GM21526 (cell line): ENCODE measurements at regions not wholly inside any gene's neighbourhood (a gene's known extent, or its start where the extent isn't known, plus 50 kb on each side); places are given as distances from the start of the nearest gene placed in this dataset.

Experiments
- ATAC-seq: cut with Tn5 transposase; IDR thresholded peaks from one replicate; pipeline ENCODE4 v1.9.1; 2021; ENCODE audit warnings: moderate library complexity; ENCODE audit not compliant: unreplicated experiment, low FRiP score

DNA sequence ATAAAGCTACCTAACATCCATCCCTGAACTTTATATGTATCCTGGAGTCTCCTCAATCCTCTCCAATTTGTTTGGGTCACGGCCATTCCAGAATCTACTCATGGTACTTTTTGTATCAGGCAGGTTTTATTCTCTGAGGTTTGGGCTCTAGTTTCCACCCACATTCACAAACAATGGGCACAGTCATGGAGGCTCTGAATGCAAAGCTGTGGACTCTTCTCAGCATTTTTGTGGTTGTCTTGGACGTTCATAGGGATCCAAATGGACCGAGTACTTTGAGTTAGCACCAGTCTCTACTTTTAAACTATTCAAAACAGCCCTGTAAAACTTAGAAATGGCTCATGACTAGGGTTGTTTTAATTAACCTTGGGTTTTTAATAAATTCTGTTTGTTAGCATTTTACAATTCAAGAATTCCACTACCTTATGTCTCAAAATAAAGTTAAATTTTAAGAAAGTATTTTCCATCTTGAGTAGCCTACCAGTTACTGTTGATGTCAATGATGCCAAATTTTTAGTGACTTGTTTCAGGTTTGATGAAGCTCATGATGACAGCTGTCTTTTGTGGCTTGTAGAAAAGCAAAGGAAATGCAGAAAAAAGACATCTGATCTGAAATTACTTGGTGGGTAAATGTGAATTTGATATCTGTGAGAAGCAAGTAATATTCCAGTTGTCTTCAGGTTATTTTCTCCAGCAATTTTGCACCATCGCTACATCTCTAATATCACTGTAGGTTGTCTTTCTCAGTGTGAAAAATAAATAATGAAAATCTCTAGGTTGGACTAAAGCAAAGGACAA is 275.7 kb upstream of the THBS1 start:
- ATAC-seq = no peak

DNA sequence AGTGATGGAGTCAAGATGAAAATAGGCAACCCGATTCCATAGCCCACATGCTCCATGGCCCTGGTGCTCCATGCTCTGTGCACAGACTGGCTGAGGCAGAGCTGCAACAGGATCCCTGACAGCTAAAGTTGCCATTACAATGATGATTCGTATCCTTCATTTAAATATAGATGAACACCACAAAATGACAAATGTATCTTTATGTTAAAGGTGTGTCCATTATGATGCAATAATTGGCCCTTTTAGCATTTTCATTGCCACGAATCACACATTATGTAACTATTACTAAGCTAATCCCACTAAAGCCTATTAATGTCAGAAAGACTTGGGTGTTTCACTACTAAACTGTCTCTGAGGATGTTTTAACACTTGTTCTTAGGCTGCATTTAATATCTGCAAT is 270.2 kb upstream of the THBS1 start:
- no peak for ATAC-seq

DNA sequence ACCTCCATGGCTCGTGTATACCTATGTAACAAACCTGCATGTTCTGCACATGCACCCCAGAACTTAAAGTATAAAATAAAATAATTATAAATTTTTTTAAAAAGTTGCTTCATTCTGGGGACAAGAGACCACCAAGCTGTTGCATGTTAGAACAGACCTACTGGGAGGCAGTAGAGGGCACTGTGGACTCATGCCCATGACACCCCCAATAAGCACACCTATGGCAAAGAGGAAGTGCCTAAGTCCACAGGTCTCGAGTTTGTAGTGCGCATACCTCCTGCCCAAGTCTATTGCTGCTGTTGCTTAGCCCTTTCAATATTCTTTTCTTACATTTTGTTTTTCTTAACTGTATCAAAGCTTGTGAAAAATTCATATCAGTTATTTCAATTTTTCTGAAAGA is 267.9 kb upstream of the THBS1 start:
- ATAC-seq = peak; percentile 71

DNA sequence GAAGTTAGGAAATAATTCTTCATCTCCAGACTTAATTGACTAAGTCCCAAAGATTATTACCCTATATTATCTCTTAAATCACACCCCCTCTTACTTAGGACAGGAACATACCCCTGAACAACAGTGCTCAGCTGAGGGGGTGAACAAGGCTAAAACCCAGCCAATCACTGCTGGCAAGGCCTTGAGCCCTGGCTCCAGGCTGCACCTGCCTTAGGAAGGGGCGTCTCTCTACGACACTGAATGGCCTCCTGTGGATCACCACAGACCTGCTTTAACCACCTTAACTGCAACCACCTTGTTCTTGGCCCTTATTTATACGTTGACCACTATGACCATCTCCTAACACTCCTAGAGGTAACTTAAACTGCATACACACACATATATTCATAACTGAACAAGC is 267.4 kb upstream of the THBS1 start:
- no peak for ATAC-seq

DNA sequence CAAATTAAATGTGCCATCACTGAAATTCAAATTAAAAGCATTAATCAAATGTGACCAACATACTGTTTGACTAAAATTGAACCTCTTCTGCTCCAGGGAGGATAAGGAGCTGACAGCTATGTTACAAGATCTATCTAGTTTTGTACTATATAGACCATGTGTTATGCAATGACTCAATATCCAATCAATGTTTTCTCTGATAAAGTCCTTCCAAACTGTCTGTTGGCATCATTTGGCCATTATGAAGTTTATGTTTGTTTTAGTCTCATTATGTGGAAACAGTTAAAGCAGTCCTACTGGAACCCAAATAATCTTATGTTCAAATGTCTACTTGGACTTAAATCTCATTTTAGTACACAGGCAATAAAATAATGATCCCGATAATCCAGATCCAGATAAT is 267.0 kb upstream of the THBS1 start:
- no peak for ATAC-seq

DNA sequence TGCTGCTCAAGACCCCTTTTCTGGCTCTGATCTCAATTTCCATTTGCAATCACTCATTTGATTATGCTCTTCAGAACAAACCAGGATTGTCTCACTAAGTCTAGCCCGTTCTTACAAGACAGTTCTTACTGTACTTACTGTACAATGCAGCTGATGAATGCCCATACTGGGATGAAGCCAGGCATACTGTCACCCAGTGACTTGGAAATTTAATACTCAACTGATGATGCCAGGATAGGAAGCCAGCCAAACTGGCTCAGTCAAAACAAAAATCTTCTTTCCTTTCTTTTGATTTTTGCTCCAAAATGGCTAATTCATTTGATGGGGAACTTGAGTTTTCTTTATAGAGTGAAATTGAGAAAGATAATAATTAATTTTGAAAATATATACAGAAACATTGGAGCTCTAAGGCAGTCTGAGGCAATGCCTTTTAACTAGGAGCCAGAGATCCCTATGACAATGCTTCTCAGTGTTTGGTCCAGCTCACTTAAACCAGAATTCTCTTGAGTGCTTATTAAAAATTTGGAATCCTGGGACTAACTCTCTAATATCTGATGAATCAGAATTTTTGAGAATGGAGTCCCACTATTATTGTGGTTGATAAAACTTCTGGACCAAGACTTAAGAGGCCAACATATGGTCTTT is 265.6 kb upstream of the THBS1 start:
- no peak for ATAC-seq

DNA sequence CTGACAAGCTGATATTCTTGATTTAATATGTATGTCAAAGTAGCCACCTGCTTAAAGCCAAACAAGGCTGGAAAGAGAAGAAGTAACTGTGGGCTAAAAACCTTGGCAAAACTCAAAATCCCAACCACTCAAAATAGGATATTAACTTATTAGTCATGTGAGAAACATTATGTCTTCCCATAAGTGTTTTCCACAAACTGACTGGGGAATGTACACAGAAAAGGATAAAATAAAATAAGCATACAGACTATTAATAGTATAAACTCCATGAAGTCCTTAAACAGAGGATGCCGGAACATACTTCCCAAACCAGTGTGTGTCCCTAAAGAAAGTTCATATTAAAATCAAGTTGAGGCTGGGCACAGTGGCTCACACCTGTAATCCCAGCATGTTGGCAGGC is 263.7 kb upstream of the THBS1 start:
- no peak for ATAC-seq

DNA sequence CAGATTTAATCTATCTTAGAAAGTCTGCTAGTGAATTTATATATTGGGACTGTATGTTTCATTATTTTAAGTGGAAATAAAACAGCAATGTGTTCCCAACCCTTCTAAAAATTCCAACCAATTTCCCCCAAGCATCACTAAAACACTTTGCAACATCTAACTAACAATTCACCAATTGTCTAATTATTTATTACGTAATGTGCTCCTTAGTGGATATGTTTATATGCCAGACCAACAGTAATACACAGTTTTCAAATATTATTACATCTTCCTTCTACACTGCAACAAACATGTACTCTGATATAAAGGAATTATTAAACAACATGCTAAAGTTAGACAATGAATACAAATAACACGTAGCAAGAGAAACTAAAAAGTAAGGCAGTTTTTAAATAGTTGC is 262.6 kb upstream of the THBS1 start:
- ATAC-seq = no peak

DNA sequence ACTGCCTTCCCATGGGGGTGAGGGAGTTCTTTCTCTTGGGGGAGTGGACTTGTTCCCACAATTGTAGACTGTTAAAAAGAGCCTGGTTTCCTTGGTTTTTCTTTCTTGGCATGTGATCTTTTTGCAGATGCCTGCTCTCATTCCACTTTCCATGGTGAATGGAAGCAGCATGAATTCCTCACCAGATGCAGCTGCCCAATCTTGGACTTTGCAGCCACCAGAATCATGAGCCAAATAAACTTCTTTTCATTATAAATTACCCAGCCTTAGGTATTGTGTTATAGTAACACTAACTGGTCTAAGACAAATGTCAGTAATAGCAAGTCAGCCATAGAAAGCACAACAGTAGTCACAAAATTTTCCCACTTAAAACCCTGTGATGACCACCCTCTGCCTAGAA is 260.5 kb upstream of the THBS1 start:
- ATAC-seq = no peak

DNA sequence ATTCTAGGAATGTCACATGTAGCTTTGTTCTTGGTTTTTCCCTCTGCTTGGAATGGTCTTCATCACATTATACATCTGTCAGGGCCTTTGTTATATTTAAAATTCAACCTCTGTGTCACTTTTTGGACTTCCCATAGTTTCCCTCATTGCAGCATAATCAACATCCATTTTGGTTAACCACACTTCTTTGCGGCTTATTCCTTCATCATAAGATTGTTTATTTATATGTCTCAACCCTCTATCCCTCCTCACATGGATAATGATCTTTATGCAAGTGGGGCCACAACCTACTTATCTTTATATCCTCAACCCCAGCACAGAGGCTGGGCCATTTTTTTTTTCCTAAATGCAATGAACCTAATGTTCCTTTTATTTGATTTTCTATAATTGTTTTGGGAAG is 260.0 kb upstream of the THBS1 start:
- no peak for ATAC-seq

DNA sequence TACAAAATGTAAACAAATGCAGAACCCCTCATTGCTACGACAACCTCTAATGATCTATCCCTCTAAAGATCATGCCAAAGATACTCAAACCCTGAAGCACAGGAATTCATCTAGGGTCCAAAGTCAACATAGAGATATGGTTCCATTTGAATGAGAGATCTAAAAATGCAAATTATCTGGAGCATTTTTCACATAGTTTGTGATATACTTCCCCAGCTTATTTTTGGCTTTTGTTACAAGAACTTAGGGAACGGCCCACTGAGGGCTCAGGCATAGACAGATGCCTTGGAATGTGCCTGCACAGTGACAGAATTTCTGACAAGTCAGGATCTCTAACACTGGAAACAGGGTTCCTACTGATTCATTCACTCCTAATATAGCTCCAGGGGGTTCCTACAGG is 258.9 kb upstream of the THBS1 start:
- ATAC-seq = no peak

DNA sequence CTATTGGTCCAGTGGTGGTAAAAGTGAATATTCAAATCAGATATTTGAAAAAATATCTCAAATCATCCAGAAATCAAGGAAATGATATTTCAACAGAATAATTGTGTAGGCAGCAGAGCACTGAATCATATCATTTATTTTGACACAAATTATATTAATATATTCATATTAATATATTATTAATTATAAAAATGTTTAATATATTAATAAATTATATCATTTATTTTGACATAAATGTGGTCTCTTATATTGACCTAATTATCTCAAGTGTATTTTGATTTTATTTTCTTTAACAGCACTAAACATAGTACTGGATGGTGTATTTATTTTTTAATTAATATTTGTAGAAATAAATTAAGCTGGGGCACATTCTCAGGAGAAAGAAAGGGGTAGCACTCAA is 257.7 kb upstream of the THBS1 start:
- no peak for ATAC-seq

DNA sequence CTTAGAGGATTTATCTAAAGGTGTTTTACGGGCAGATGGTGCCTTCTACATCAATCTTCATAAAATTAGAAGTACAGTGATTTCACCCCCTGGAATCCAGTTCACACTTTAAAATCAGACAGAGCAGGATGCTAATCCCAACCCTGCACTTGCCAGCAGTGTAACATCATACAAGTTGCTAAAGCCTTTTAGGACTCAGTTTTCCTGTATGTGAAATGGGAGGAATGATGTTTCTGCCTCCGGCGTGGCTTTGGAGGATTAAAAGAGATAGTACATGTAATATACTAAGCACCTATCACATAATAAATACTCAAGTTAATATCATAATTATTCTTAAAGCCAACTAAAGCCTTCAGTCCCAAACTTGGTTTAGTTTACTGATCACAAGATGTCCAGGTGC is 257.2 kb upstream of the THBS1 start:
- no peak for ATAC-seq

DNA sequence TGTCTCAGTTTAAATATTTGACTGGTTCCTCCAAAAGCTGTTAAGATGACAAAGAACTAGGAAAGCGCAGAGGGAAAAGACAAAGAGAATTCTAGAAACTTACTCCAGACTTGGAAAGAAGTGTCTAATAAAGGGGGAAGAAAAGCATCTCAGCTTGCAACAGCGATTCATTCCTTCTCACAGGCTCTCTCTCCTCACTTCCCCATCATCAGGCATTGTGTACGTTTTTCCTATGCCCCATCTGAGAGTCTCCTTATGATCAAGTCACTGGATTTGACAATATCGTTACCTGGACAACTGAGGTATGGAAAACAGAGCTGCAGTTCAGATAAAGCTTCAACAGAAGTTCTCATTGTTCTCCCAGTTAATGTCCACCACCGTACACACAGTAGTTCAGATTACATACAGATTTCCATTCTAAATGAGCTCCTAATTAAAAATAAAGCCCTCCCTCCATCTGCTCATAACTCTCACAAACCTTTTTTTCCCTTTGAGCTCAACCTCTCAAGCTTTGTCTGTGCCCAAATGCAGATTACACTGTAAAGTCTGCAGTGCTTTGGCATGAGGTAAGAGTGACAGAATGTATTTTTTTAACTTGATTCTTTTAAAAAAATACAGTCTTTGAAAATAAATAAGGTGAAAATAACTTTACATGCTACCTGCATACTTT is 254.4 kb upstream of the THBS1 start:
- ATAC-seq = no peak

DNA sequence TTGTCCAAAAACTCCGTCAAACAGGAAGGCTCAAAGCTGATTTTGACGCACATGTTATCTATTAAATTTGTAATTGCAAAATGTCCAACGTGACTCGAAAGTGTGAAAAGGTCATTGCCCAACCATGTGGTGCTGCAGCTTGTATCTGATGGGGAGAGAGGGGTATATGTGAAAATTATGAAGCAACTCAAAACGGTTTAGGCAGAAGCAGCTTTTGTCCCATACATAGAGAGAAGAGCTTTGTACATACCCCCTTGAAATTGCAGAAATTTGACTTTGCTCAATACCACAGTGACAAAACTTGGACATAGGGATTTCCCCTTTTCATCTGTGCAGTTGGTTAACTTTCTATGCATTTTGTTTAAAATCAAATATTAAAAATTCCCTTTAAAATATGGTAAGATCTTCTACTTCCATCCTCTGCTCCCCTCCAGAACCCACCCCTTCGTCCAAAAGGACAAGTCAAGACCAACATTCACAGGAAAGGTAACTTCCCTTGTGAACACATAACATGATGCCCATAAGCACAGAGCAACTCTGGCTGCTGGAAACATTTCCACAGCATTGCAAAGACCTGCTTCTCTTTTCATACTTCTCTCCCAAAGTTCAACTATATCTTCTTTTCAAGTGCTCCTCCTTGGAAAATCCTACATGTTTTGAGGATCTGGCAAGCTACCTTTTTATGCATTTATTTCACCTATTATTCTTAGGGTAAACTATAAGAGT is 253.7 kb upstream of the THBS1 start:
- ATAC-seq = no peak

DNA sequence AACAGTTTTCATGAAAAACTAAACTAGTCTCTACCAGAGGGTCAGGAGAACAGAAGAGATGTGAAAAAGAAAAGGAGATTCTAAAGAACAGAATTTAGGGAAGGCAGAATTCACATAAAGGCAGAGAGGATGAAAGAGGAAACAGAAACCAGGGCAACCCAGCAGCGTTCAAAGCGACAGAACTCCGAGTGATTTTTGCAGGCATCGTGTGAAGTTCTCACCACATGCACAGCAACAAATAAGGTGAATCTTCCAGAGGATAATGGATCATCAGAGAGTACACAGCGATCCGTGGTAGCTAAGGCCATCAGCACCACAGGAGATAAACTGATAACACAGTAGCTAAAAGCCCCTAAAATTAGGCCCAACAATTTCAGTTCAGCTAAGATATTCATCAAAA is 250.8 kb upstream of the THBS1 start:
- no peak for ATAC-seq

DNA sequence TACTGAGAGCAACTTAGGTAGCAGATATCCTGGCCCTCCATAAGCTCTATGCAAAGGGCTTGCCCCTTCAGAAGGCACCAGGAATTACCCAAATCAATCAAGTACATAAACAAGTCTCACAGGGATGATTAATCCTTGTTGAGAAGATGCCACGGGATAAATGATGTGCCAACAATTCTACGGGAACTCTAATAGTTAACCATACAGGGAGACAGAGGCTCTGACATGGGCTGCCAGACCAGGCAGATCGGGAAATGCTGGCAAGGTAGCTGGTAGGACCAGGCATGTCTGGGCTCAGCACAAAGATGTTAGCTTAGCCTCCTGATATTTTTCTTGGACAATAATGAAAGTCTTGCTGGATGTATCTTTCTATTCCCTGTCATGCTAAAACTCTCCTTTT is 249.3 kb upstream of the THBS1 start:
- ATAC-seq = no peak

DNA sequence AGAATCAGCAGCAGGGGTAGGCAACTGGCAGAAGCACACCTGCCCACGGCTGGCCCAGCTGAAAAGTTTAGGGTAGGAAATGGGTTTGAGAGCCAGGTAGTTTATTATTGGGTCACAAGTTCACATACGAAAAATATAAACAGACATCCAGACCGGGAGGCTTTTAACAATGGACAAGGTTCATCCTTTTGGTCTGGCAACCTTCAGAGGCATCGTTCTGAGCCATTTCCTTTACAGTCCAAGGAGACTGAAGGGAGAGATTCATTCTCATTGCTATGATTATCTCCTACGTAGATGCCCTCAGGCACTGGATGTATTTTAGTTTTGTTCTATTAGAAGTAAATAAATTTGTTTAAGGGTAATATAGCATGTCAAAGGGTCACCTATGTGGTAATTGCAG is 248.0 kb upstream of the THBS1 start:
- ATAC-seq = no peak

DNA sequence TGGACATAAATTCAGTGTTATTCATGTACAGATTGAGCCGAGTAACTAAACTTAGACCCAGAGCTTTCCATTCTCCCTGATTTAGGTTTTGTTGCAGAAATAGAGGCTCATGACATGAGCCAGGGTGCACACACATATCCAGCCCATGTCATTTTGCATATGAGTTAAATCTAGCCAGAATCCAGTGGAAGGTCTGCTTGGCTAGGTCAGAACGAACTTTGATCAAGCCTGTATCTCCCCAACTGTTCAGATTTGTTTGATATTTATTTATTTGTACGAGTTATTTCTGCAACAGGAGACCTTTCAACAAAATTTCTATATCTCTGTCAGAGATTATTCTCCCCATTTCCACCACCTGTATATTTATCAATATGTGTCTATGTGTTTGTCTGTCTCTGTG is 247.5 kb upstream of the THBS1 start:
- no peak for ATAC-seq

DNA sequence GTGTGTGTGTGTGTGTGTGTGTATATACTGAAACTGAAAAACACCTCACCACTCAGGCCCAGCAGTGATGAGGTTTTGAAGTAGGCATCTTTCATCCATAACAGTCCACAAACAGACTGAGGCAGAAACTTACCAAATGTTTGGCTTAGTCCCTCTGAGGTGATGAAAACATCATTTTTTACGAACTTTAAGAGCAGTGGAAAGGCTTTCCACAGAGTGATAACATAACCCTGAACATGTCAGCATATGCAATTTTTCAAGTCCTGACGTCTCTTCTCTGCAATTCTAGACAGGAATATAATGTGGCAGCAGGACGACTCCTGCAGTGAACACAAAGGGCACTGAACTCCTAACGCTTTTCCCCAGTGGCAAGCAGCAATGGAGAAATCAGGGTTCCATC is 247.0 kb upstream of the THBS1 start:
- ATAC-seq = no peak

DNA sequence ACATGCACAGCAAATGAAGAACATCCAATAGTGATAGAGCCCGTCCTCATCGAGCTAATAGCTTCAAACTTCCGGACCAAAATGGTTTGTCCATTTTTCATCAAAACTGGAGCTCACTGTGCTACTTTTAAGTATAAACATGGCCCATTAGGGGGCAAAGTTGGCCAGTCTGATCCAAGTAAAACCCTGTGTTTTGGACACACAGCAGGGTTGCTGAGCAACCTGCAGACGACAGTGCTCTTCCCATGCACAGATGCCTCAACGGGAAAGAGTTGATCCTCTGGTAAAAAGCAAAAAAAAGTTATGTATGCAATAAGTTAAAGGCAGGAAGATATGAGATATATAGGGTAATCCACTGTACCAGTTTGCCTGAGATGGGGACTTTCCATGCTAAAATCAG is 244.0 kb upstream of the THBS1 start:
- no peak for ATAC-seq
